GM18505 (cell line): ENCODE measurements at regions not wholly inside any gene's neighbourhood (a gene's known extent, or its start where the extent isn't known, plus 50 kb on each side); places are given as distances from the start of the nearest gene placed in this dataset.
"Not testable (repeated sequence)": the region's sequence is repeated elsewhere in the genome, so short reads cannot be mapped to it uniquely, and the experiment has no call there.

Experiments used
- ATAC-seq: cut with Tn5 transposase; IDR thresholded peaks from one replicate; pipeline ENCODE4 v1.9.1; 2021; ENCODE audit not compliant: unreplicated experiment
- POLR2A ChIP-seq: IDR thresholded peaks from 4 replicates; pipeline ENCODE4 v1.6.1; 2011; ENCODE audit warnings: borderline replicate concordance; ENCODE audit not compliant: insufficient read depth, insufficient read length; ENCODE audit errors: extremely low read depth

GRCh38 chr12:54736549-54736948 lies 88.4 kb upstream of the DCD start:
- ATAC-seq = no peak
- no peak for TF ChIP-seq POLR2A

GRCh38 chr12:54734196-54734950 lies 86.2 kb upstream of the DCD start:
- no peak for TF ChIP-seq POLR2A
- no peak for ATAC-seq

GRCh38 chr12:54725233-54725843 lies 77.2 kb upstream of the DCD start:
- no peak for ATAC-seq
- TF ChIP-seq POLR2A = no peak

GRCh38 chr12:54723379-54724256 lies 75.5 kb upstream of the DCD start:
- peak; percentile 58 for ATAC-seq
- TF ChIP-seq POLR2A = no peak

GRCh38 chr12:54721312-54721711 lies 73.1 kb upstream of the DCD start:
- no peak for ATAC-seq
- no peak for TF ChIP-seq POLR2A

GRCh38 chr12:54719691-54720090 lies 71.5 kb upstream of the DCD start:
- ATAC-seq = no peak
- TF ChIP-seq POLR2A = no peak

- ATAC-seq = no peak
- TF ChIP-seq POLR2A = no peak
Observed at GRCh38 chr12:54716261-54716660, 68.1 kb upstream of the DCD start.

- not testable (repeated sequence) for ATAC-seq
Observed at GRCh38 chr12:54713876-54714275, 65.7 kb upstream of the DCD start.

GRCh38 chr12:54711669-54712068 lies 63.5 kb upstream of the DCD start:
- no peak for ATAC-seq

GRCh38 chr12:54708826-54709225 lies 60.7 kb upstream of the DCD start:
- ATAC-seq = no peak
- TF ChIP-seq POLR2A = no peak

More at GRCh38 chr12:54711669-54712068, 63.5 kb upstream of the DCD start:
- no peak for TF ChIP-seq POLR2A

- no peak for ATAC-seq
- no peak for TF ChIP-seq POLR2A
Observed at GRCh38 chr12:54704202-54704601, 56.0 kb upstream of the DCD start.

- no peak for ATAC-seq
- no peak for TF ChIP-seq POLR2A
Observed at GRCh38 chr12:54701940-54702592, 53.9 kb upstream of the DCD start.

- TF ChIP-seq POLR2A = no peak
- ATAC-seq = no peak
Observed at GRCh38 chr12:54700849-54701248, 52.7 kb upstream of the DCD start.
